ENCODE measurements at regions not wholly inside any gene's neighbourhood (a gene's known extent, or its start where the extent isn't known, plus 50 kb on each side); places are given as distances from the start of the nearest gene placed in this dataset.

DNA sequence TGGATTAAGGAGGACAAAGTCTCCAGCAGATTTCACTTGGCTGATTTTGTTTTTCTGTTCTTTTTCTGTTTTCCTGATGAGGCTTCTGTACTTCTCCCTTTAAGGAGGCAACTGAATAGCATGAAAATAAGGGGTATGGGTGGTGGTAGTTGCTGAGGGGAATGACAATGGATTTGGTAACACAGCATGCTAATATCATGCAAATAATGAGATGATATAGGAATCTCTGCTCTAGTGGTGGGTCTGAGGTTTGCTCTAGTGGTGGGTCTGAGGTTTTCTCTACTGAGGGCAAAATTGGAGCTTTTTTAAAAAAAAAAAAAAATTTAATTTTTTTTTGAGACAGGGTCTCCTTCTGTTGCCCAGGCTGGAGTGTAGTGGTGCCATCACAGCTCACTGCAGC lies 139.7 kb downstream of the C9orf152 start:
- Histone ChIP-seq H3K4me1 (ENCODE audit: control insufficient read depth in 2 of 3, insufficient read depth in 2 of 3, low read depth in 1 of 3, low read length in 3 of 3) (peaks cover 0 to 8% (median 0%) of the 10 kb centered on the region in 3 donors), H3K36me3 (ENCODE audit: control insufficient read depth in 2 of 3, insufficient read depth in 3 of 3, low read length in 3 of 3) (no peaks in the 10 kb centered on the region), H3K9ac (ENCODE audit: low read length in 3 of 3) (no peak overlapping the region), H3K4me3 (ENCODE audit: low read length in 3 of 3) (no peak overlapping the region), H3K27me3 (ENCODE audit: control insufficient read depth, insufficient read depth, low read length) (no peaks in the 10 kb centered on the region), H3K27ac (ENCODE audit: low read depth in 2 of 2, low read length in 2 of 2) (no peak overlapping the region), H3K9me3 (ENCODE audit: control insufficient read depth in 2 of 3, insufficient read depth in 1 of 3, low read length in 3 of 3) (no peaks in the 10 kb centered on the region)
- FAIRE-seq (no peak), DNase-seq (no peak)
- TF ChIP-seq, protein P1, sequence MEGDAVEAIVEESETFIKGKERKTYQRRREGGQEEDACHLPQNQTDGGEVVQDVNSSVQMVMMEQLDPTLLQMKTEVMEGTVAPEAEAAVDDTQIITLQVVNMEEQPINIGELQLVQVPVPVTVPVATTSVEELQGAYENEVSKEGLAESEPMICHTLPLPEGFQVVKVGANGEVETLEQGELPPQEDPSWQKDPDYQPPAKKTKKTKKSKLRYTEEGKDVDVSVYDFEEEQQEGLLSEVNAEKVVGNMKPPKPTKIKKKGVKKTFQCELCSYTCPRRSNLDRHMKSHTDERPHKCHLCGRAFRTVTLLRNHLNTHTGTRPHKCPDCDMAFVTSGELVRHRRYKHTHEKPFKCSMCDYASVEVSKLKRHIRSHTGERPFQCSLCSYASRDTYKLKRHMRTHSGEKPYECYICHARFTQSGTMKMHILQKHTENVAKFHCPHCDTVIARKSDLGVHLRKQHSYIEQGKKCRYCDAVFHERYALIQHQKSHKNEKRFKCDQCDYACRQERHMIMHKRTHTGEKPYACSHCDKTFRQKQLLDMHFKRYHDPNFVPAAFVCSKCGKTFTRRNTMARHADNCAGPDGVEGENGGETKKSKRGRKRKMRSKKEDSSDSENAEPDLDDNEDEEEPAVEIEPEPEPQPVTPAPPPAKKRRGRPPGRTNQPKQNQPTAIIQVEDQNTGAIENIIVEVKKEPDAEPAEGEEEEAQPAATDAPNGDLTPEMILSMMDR (IDR thresholded peaks at IDR 0.05; ENCODE audit: borderline replicate concordance, extremely low read depth, insufficient read depth) = no peak
- intact Hi-C loops (cut with DNase I) = no loop called here

DNA sequence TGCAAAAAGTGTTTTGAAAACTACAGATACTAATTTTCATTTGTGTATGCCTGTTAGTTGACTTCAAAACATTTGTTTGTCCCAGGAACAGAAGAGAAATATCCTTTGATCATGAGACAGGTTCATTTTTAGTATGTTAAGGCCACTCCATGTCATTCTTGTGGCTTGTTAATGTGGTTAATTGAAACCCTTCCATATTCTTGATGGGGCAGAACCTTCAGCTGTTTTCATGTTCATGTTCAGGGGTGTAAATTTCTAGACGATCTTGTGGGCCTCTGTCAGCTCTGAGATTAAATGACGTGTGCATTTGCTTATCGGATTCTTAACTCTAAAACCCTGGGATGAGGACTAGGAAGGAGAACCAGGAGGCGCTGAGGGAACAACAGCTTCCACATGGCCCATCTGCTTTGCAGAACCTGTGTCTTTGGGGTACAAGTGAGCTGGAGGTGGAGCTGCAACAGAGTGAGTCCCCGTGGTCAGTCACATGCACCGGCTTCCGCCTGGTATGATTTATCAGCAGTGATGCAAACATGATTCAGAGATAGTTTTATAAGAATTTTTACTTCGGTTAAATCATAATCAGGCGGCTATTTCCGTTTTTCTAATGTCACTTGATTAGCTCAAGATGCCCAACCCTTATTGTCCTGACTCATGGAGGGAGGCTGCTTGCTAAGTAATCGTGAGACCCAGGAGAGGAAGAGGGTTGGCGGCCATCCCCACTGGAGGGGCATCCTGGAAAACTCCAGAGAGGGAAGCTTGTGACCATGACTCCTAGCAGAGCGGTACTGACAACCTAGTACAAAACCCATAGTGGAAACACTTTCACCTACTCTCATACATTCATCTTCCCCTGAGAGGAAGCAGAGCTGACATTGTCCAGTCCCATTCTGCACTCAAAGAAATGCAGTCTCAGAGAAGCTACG lies 138.4 kb downstream of the C9orf152 start:
- intact Hi-C loops (cut with DNase I) = no loop called here
- Histone ChIP-seq H3K4me1 (ENCODE audit: control insufficient read depth in 2 of 3, insufficient read depth in 2 of 3, low read depth in 1 of 3, low read length in 3 of 3) (peaks cover 0 to 3% (median 0%) of the 10 kb centered on the region in 3 donors), H3K4me3 (ENCODE audit: low read length in 3 of 3) (no peak overlapping the region), H3K27ac (ENCODE audit: low read depth in 2 of 2, low read length in 2 of 2) (peak overlapping the region; percentile 35 to 64), H3K27me3 (ENCODE audit: control insufficient read depth, insufficient read depth, low read length) (no peaks in the 10 kb centered on the region), H3K9ac (ENCODE audit: low read length in 3 of 3) (no peak overlapping the region), H3K36me3 (ENCODE audit: control insufficient read depth in 2 of 3, insufficient read depth in 3 of 3, low read length in 3 of 3) (no peaks in the 10 kb centered on the region), H3K9me3 (ENCODE audit: control insufficient read depth in 2 of 3, insufficient read depth in 1 of 3, low read length in 3 of 3) (no peaks in the 10 kb centered on the region)
- FAIRE-seq (no peak), DNase-seq (peak in 2 of 5 donors; percentile 44 to 75)
- TF ChIP-seq, protein P1 (IDR thresholded peaks at IDR 0.05; ENCODE audit: borderline replicate concordance, extremely low read depth, insufficient read depth) = no peak

DNA sequence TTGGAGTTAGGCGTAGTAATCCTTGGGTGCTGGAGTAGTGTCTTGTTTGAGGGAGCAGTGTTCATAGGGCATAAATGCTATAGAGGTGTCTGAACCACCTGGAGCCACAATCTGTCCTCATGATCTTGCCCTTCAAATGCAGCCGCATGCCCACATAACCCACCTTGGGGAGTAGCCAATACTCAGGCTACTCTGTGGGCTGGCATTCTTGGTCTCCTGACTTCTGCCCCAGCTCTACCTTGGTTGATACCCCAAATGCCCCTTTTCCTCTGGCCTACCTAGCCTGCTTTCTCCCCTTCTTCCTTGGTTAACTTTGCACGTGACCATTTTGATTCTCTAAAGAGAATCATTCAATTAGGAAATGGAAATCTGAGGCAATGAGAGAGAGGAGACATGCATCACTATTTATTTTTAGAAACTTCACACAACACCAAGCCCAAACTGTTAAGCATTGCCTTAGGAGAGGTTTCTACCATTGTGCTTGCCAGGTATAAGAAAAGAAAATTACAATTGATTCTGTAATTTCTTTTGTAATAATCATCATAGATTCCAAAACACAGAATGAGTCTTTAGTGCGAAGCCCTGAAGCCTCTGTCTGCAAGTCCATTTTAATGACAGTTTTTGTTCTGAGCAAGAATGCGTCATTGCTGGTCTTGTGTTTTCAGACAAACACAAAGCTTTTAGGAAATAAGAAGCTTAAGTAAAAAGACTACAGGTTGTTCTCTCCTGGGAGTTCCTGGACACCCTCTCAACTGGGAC lies 135.2 kb downstream of the C9orf152 start:
- H3K9me3 ChIP-seq (ENCODE audit: control insufficient read depth in 2 of 3, insufficient read depth in 1 of 3, low read length in 3 of 3) = no peaks in the 10 kb centered on the region
- intact Hi-C loops (cut with DNase I) = no loop called here
- TF ChIP-seq, protein P1 (IDR thresholded peaks at IDR 0.05; ENCODE audit: borderline replicate concordance, extremely low read depth, insufficient read depth) = no peak
- no peak for FAIRE-seq
- H3K36me3 ChIP-seq (ENCODE audit: control insufficient read depth in 2 of 3, insufficient read depth in 3 of 3, low read length in 3 of 3) = no peaks in the 10 kb centered on the region
- no peaks in the 10 kb centered on the region for H3K27me3 ChIP-seq (ENCODE audit: control insufficient read depth, insufficient read depth, low read length)
- H3K27ac ChIP-seq (ENCODE audit: low read depth in 2 of 2, low read length in 2 of 2) = no peak overlapping the region
- no peak overlapping the region for H3K4me3 ChIP-seq (ENCODE audit: low read length in 3 of 3)
- H3K4me1 ChIP-seq (ENCODE audit: control insufficient read depth in 2 of 3, insufficient read depth in 2 of 3, low read depth in 1 of 3, low read length in 3 of 3) = peaks cover 0 to 2% (median 0%) of the 10 kb centered on the region in 3 donors
- no peak for DNase-seq
- H3K9ac ChIP-seq (ENCODE audit: low read length in 3 of 3) = no peak overlapping the region

All from kidney (tissue), 13 donors.